GM18502 (cell line): ENCODE measurements at regions not wholly inside any gene's neighbourhood (a gene's known extent, or its start where the extent isn't known, plus 50 kb on each side); places are given as distances from the start of the nearest gene placed in this dataset.

Experiments used
- ATAC-seq: cut with Tn5 transposase; IDR thresholded peaks from one replicate; pipeline ENCODE4 v1.9.1; 2021; ENCODE audit warnings: mild to moderate bottlenecking; ENCODE audit not compliant: unreplicated experiment, poor library complexity

- no peak for ATAC-seq
Observed at GRCh38 chr6:82571455-82571854, 207.8 kb downstream of the TPBG start.

GRCh38 chr6:82573254-82573972, 209.8 kb downstream of the TPBG start:
- ATAC-seq = no peak

- no peak for ATAC-seq
Observed at GRCh38 chr6:82576284-82576683, 212.7 kb downstream of the TPBG start.

- ATAC-seq = no peak
Observed at GRCh38 chr6:82584194-82584695, 220.6 kb downstream of the TPBG start.

GRCh38 chr6:82584856-82585255, 221.2 kb downstream of the TPBG start:
- ATAC-seq = no peak

- no peak for ATAC-seq
Observed at GRCh38 chr6:82588020-82588419, 224.4 kb downstream of the TPBG start.

GRCh38 chr6:82588859-82589412, 225.3 kb downstream of the TPBG start:
- no peak for ATAC-seq

GRCh38 chr6:82589509-82590206, 226.0 kb downstream of the TPBG start:
- ATAC-seq = peak; percentile 81

GRCh38 chr6:82597201-82597600, 233.6 kb downstream of the TPBG start:
- no peak for ATAC-seq

GRCh38 chr6:82602776-82603175, 239.2 kb downstream of the TPBG start:
- no peak for ATAC-seq

- no peak for ATAC-seq
Observed at GRCh38 chr6:82603871-82604270, 240.3 kb downstream of the TPBG start.

GRCh38 chr6:82607998-82608725, 244.5 kb downstream of the TPBG start:
- ATAC-seq = no peak

- ATAC-seq = no peak
Observed at GRCh38 chr6:82608781-82609180, 245.2 kb downstream of the TPBG start.

- ATAC-seq = no peak
Observed at GRCh38 chr6:82611751-82612150, 248.1 kb downstream of the TPBG start.

GRCh38 chr6:82612475-82613039, 248.9 kb downstream of the TPBG start:
- no peak for ATAC-seq

- ATAC-seq = no peak
Observed at GRCh38 chr6:82614518-82614917, 250.9 kb downstream of the TPBG start.

- no peak for ATAC-seq
Observed at GRCh38 chr6:82616386-82617028, 252.9 kb downstream of the TPBG start.

- ATAC-seq = no peak
Observed at GRCh38 chr6:82617648-82618047, 254.0 kb downstream of the TPBG start.

GRCh38 chr6:82619573-82619972, 256.0 kb downstream of the TPBG start:
- ATAC-seq = no peak

- no peak for ATAC-seq
Observed at GRCh38 chr6:82622461-82622860, 258.8 kb downstream of the TPBG start.
